ENCODE measurements at regions not wholly inside any gene's neighbourhood (a gene's known extent, or its start where the extent isn't known, plus 50 kb on each side); places are given as distances from the start of the nearest gene placed in this dataset.

GRCh38 chr4:26130841-26131432, 189.9 kb upstream of the RBPJ start:
- TF ChIP-seq POLR2AphosphoS5 (IDR thresholded peaks at IDR 0.05; ENCODE audit: insufficient read depth in 1 of 2, low read depth in 1 of 2) = no peak
- no peak for TF ChIP-seq CTCF (IDR thresholded peaks at IDR 0.05)

Data from vagina (tissue), 2 donors.